ENCODE measurements at regions not wholly inside any gene's neighbourhood (a gene's known extent, or its start where the extent isn't known, plus 50 kb on each side); places are given as distances from the start of the nearest gene placed in this dataset.

GRCh38 chr5:97914483-97914882, 731.4 kb upstream of the RIOK2 start:
- Histone ChIP-seq H2BK120ac (ENCODE audit: low read depth, low read length) (no peak overlapping the region), H4K91ac (ENCODE audit: insufficient read depth, low read depth, low read length) (no peak overlapping the region), H4K20me1 (ENCODE audit: insufficient read depth, low read length) (no peaks in the 10 kb centered on the region), H3K23ac (ENCODE audit: low read depth, low read length) (no peak overlapping the region), H2BK15ac (ENCODE audit: low read depth, low read length) (no peak overlapping the region), H3K27me3 (ENCODE audit: control insufficient read depth, insufficient read depth, low read length) (no peaks in the 10 kb centered on the region), H2BK5ac (ENCODE audit: low read depth, low read length, poor library complexity, severe bottlenecking) (no peak overlapping the region), H2AFZ (replicated peaks; ENCODE audit: low read length, poor library complexity) (no peak overlapping the region), H3K4me1 (ENCODE audit: control insufficient read depth, insufficient read depth, low read length) (no peaks in the 10 kb centered on the region), H4K8ac (ENCODE audit: low read depth in 2 of 2, low read length in 2 of 2) (no peak overlapping the region), H3K9ac (ENCODE audit: low read depth, low read length) (no peak overlapping the region), H3K36me3 (ENCODE audit: control insufficient read depth, insufficient read depth, low read length) (no peaks in the 10 kb centered on the region), H3K4me3 (ENCODE audit: insufficient read depth, low read depth, low read length) (no peak overlapping the region), H2AK9ac (replicated peaks; ENCODE audit: low read depth, low read length, poor library complexity) (no peak overlapping the region), H3K79me1 (ENCODE audit: low read depth in 1 of 2, low read length in 2 of 2) (no peaks in the 10 kb centered on the region), H2BK20ac (ENCODE audit: low read depth, low read length) (no peak overlapping the region), H3K4me2 (ENCODE audit: low read depth, low read length) (no peak overlapping the region), H3K27ac (ENCODE audit: insufficient read depth, low read length) (no peak overlapping the region), H4K5ac (ENCODE audit: low read depth, low read length) (no peak overlapping the region), H3K9me1 (ENCODE audit: insufficient read depth, low read length) (no peaks in the 10 kb centered on the region), H3K9me3 (ENCODE audit: control insufficient read depth, insufficient read depth, low read length) (no peaks in the 10 kb centered on the region), H3K56ac (ENCODE audit: extremely low read depth, insufficient read depth, low read length) (no peak overlapping the region), H3K14ac (replicated peaks; ENCODE audit: low read depth, low read length) (no peak overlapping the region), H2AK5ac (ENCODE audit: low read depth, low read length) (no peak overlapping the region), H3K18ac (ENCODE audit: low read depth, low read length) (no peak overlapping the region), H3K4ac (ENCODE audit: low read depth, low read length) (no peak overlapping the region)
- in situ Hi-C loops (cut with MboI; ENCODE audit: low sequenced_read_pairs), result no loop called here
- no peak for TF ChIP-seq RCOR1 (IDR thresholded peaks at IDR 0.05; ENCODE audit: insufficient replicate concordance, low read length)
- no peak for TF ChIP-seq CHD1 (IDR thresholded peaks at IDR 0.05; ENCODE audit: low read depth, low read length)
- TF ChIP-seq ELK1 (IDR thresholded peaks at IDR 0.05; ENCODE audit: borderline replicate concordance, low read depth, low read length), result no peak
- no peak for TF ChIP-seq POLR2A (IDR thresholded peaks at IDR 0.05; ENCODE audit: low read depth, low read length)
- TF ChIP-seq BHLHE40 (IDR thresholded peaks at IDR 0.05; ENCODE audit: low read depth, low read length), result no peak
- TF ChIP-seq RAD21 (IDR thresholded peaks at IDR 0.05; ENCODE audit: low read length), result no peak
- no peak for TF ChIP-seq NFE2L2 (IDR thresholded peaks at IDR 0.05; ENCODE audit: low read depth, low read length)
- DNase-seq, result no peak
- no peak for ATAC-seq (ENCODE audit: low read depth)
- intact Hi-C loops (cut with micrococcal nuclease), result no loop called here
- BruUV-seq (replicated peaks), result no TSS peak
- dilution Hi-C loops (cut with HindIII; ENCODE audit: low sequenced_read_pairs, unreplicated experiment), result no loop called here
- CTCF ChIA-PET, result interaction anchor here (0.6 kb wide), 1 partner anchor 16 kb away, joined by 3 read pairs; no protein-coding TSS in a partner anchor
- WGBS, 2 experiments (ENCODE audit: extremely low coverage in 2 of 2, insufficient read length in 1 of 2), result no CpG with 5 or more reads among the region's 1 CpG
- POLR2A ChIA-PET (ENCODE audit: unreplicated experiment), result no interaction called here
